Mesenchymal stem cell (in vitro differentiated cells and primary cell): ENCODE measurements at regions not wholly inside any gene's neighbourhood (a gene's known extent, or its start where the extent isn't known, plus 50 kb on each side); places are given as distances from the start of the nearest gene placed in this dataset.

Source experiments
- DNase-seq: peaks from one replicate; pipeline ENCODE4 v3.0.0-alpha.2; 2013
- H2AFZ ChIP-seq: one replicate; pipeline ENCODE4 v1.6.1; 2013; ENCODE audit warnings: low read depth, mild to moderate bottlenecking, control low read depth, inconsistent platforms, low read length, moderate library complexity
- H2AK5ac ChIP-seq: 2 replicates; pipeline ENCODE4 v1.6.1; 2013; ENCODE audit warnings: low read length, moderate library complexity, mild to moderate bottlenecking, inconsistent platforms; ENCODE audit not compliant: severe bottlenecking
- H2BK120ac ChIP-seq: one replicate; pipeline ENCODE4 v1.6.1; 2013; ENCODE audit warnings: low read depth, mild to moderate bottlenecking, inconsistent platforms, low read length, moderate library complexity
- H2BK12ac ChIP-seq, 2 experiments: one replicate each; pipeline ENCODE4 v1.6.1; 2013; ENCODE audit warnings: inconsistent platforms in 2 of 2, low read length in 2 of 2, mild to moderate bottlenecking in 2 of 2, moderate library complexity in 2 of 2, control low read depth in 1 of 2
- H2BK15ac ChIP-seq: one replicate; pipeline ENCODE4 v1.6.1; 2013; ENCODE audit warnings: mild to moderate bottlenecking, low read depth, inconsistent platforms; ENCODE audit not compliant: poor library complexity, severe bottlenecking
- H2BK5ac ChIP-seq: 2 replicates; pipeline ENCODE4 v1.6.1; 2013; ENCODE audit warnings: low read depth, mild to moderate bottlenecking, low read length, control low read depth, inconsistent platforms; ENCODE audit not compliant: poor library complexity, severe bottlenecking
- H3K14ac ChIP-seq, 2 experiments: one replicate each; pipeline ENCODE4 v1.6.1; 2013; ENCODE audit warnings: inconsistent platforms in 2 of 2, low read length in 2 of 2, control low read depth in 1 of 2, mild to moderate bottlenecking in 1 of 2, moderate library complexity in 1 of 2
- H3K18ac ChIP-seq, 2 experiments: one replicate each; pipeline ENCODE4 v1.6.1; 2013; ENCODE audit warnings: inconsistent platforms in 2 of 2, low read length in 2 of 2, control low read depth in 1 of 2, low read depth in 1 of 2, mild to moderate bottlenecking in 1 of 2
- H3K23ac ChIP-seq, 2 experiments: one replicate each; pipeline ENCODE4 v1.6.1; 2013; ENCODE audit warnings: inconsistent platforms in 2 of 2, low read length in 2 of 2, mild to moderate bottlenecking in 2 of 2, moderate library complexity in 2 of 2, control low read depth in 1 of 2
- H3K27ac ChIP-seq: 2 replicates; pipeline ENCODE4 v1.5.1; 2013; ENCODE audit warnings: mild to moderate bottlenecking, moderate library complexity, low read length, control low read depth, inconsistent platforms; ENCODE audit not compliant: poor library complexity, severe bottlenecking
- H3K27me3 ChIP-seq, 2 experiments: 2 replicates each; pipeline versions ENCODE4 v1.6.1 to v1.7.0; 2013; ENCODE audit warnings: low read length in 2 of 2, mild to moderate bottlenecking in 2 of 2, moderate library complexity in 2 of 2, control low read depth in 1 of 2, inconsistent platforms in 1 of 2; ENCODE audit not compliant: control insufficient read depth in 1 of 2, insufficient read depth in 1 of 2
- H3K36me3 ChIP-seq, 2 experiments: 2 replicates each; pipeline versions ENCODE4 v1.6.1 to v1.7.0; 2013; ENCODE audit warnings: low read length in 2 of 2, control low read depth in 1 of 2, inconsistent platforms in 1 of 2, low read depth in 1 of 2, mild to moderate bottlenecking in 1 of 2; ENCODE audit not compliant: insufficient read depth in 2 of 2, control insufficient read depth in 1 of 2
- H3K4ac ChIP-seq, 2 experiments: one replicate each; pipeline ENCODE4 v1.6.1; 2013; ENCODE audit warnings: inconsistent platforms in 2 of 2, low read length in 2 of 2, mild to moderate bottlenecking in 2 of 2, moderate library complexity in 2 of 2, control low read depth in 1 of 2, low read depth in 1 of 2
- H3K4me1 ChIP-seq: 2 replicates; pipeline ENCODE4 v1.6.1; 2013; ENCODE audit warnings: low read depth, low read length, control low read depth; ENCODE audit not compliant: control insufficient read depth, insufficient read depth
- H3K4me2 ChIP-seq: 2 replicates; pipeline ENCODE4 v1.6.1; 2013; ENCODE audit warnings: low read length, mild to moderate bottlenecking, inconsistent platforms; ENCODE audit not compliant: poor library complexity, severe bottlenecking
- H3K4me3 ChIP-seq, 2 experiments: 2 replicates each; pipeline versions ENCODE4 v1.5.1 to v1.7.0; 2013; ENCODE audit warnings: low read length in 2 of 2, mild to moderate bottlenecking in 2 of 2, control low read depth in 1 of 2, low read depth in 1 of 2; ENCODE audit not compliant: insufficient read depth in 1 of 2
- H3K79me1 ChIP-seq: replicated peaks from 2 replicates; pipeline ENCODE4 v1.6.1; 2013; ENCODE audit warnings: mild to moderate bottlenecking, control low read depth, low read length, inconsistent platforms; ENCODE audit not compliant: poor library complexity, severe bottlenecking
- H3K9ac ChIP-seq: 2 replicates; pipeline ENCODE4 v1.7.0; 2013; ENCODE audit warnings: mild to moderate bottlenecking, low read length, moderate library complexity
- H3K9me3 ChIP-seq: 2 replicates; pipeline ENCODE4 v1.7.0; 2013; ENCODE audit warnings: mild to moderate bottlenecking, low read length; ENCODE audit not compliant: control insufficient read depth
- H4K8ac ChIP-seq: one replicate; pipeline ENCODE4 v1.6.1; 2013; ENCODE audit warnings: inconsistent platforms, mild to moderate bottlenecking, low read length, moderate library complexity
- H4K91ac ChIP-seq: one replicate; pipeline ENCODE4 v1.6.1; 2013; ENCODE audit warnings: mild to moderate bottlenecking, low read length, inconsistent platforms
- WGBS: methylation state at CpG from one replicate; pipeline ENCODE4 v1.1.7; 2013; ENCODE audit warnings: mixed read lengths; 5-methylcytosine and 5-hydroxymethylcytosine counted together

GRCh38 chr3:43902415-43902814 is 211.7 kb downstream of the ABHD5 start:
- Histone ChIP-seq H4K91ac (no peak overlapping the region), H2AFZ (no peak overlapping the region), H3K27ac (no peak overlapping the region), H2BK12ac (no peak overlapping the region), H3K27me3 (no peaks in the 10 kb centered on the region), H3K79me1 (no peaks in the 10 kb centered on the region), H2BK15ac (no peak overlapping the region), H3K9ac (no peak overlapping the region), H3K23ac (no peak overlapping the region), H3K4me2 (no peak overlapping the region), H3K9me3 (peaks cover 3% of the 10 kb centered on the region), H3K4me3 (no peak overlapping the region), H3K18ac (no peak overlapping the region), H2AK5ac (no peak overlapping the region), H3K4me1 (no peaks in the 10 kb centered on the region), H2BK120ac (no peak overlapping the region), H3K36me3 (no peaks in the 10 kb centered on the region), H3K14ac (no peak overlapping the region), H3K4ac (no peak overlapping the region), H2BK5ac (no peak overlapping the region), H4K8ac (no peak overlapping the region)
- DNase-seq, result no peak
- WGBS, result no CpG with 5 or more reads among the region's 2 CpGs

GRCh38 chr3:43905157-43905556 is 214.4 kb downstream of the ABHD5 start:
- H3K4me2 ChIP-seq, result no peak overlapping the region
- DNase-seq, result no peak
- no peak overlapping the region for H2BK12ac ChIP-seq
- no peaks in the 10 kb centered on the region for H3K4me1 ChIP-seq
- no peak overlapping the region for H4K8ac ChIP-seq
- H3K36me3 ChIP-seq, result no peaks in the 10 kb centered on the region
- H3K79me1 ChIP-seq, result no peaks in the 10 kb centered on the region
- no peak overlapping the region for H2BK15ac ChIP-seq
- H3K9me3 ChIP-seq, result peaks cover 3% of the 10 kb centered on the region
- H4K91ac ChIP-seq, result no peak overlapping the region
- H3K27ac ChIP-seq, result no peak overlapping the region
- H3K23ac ChIP-seq, result no peak overlapping the region
- H3K4me3 ChIP-seq, result peak overlapping the region in 1 of 2 experiments; percentile 3
- H2AFZ ChIP-seq, result no peak overlapping the region
- no peak overlapping the region for H3K4ac ChIP-seq
- WGBS, result no CpG with 5 or more reads among the region's 1 CpG
- no peak overlapping the region for H2AK5ac ChIP-seq
- H3K18ac ChIP-seq, result no peak overlapping the region
- no peaks in the 10 kb centered on the region for H3K27me3 ChIP-seq
- no peak overlapping the region for H2BK5ac ChIP-seq
- H2BK120ac ChIP-seq, result no peak overlapping the region
- peak overlapping the region; percentile 40 for H3K9ac ChIP-seq
- H3K14ac ChIP-seq, result no peak overlapping the region

GRCh38 chr3:43906849-43907507 is 216.2 kb downstream of the ABHD5 start:
- Histone ChIP-seq H3K27me3 (no peaks in the 10 kb centered on the region), H3K27ac (no peak overlapping the region), H2AK5ac (no peak overlapping the region), H3K79me1 (no peaks in the 10 kb centered on the region), H3K18ac (no peak overlapping the region), H3K36me3 (no peaks in the 10 kb centered on the region), H2BK15ac (no peak overlapping the region), H3K23ac (no peak overlapping the region), H3K9ac (no peak overlapping the region), H3K4me2 (no peak overlapping the region), H2BK12ac (no peak overlapping the region), H3K4me3 (no peak overlapping the region), H2BK120ac (no peak overlapping the region), H3K4ac (no peak overlapping the region), H4K8ac (no peak overlapping the region), H2BK5ac (no peak overlapping the region), H3K9me3 (no peaks in the 10 kb centered on the region), H3K14ac (no peak overlapping the region), H3K4me1 (no peaks in the 10 kb centered on the region), H2AFZ (no peak overlapping the region), H4K91ac (no peak overlapping the region)
- 73% methylated on average over 8 of the region's 8 CpGs for WGBS
- no peak for DNase-seq

GRCh38 chr3:43907508-43907858 is 216.7 kb downstream of the ABHD5 start:
- no peaks in the 10 kb centered on the region for H3K79me1 ChIP-seq
- DNase-seq, result no peak
- H3K9me3 ChIP-seq, result no peaks in the 10 kb centered on the region
- no peaks in the 10 kb centered on the region for H3K27me3 ChIP-seq
- H3K18ac ChIP-seq, result no peak overlapping the region
- H3K36me3 ChIP-seq, result no peaks in the 10 kb centered on the region
- H3K4ac ChIP-seq, result no peak overlapping the region
- H3K4me2 ChIP-seq, result no peak overlapping the region
- H3K4me3 ChIP-seq, result no peak overlapping the region
- H3K4me1 ChIP-seq, result no peaks in the 10 kb centered on the region
- H2BK5ac ChIP-seq, result no peak overlapping the region
- H3K27ac ChIP-seq, result no peak overlapping the region
- H4K91ac ChIP-seq, result no peak overlapping the region
- WGBS, result no CpG with 5 or more reads among the region's 1 CpG
- no peak overlapping the region for H3K9ac ChIP-seq
- no peak overlapping the region for H2BK12ac ChIP-seq
- H2AFZ ChIP-seq, result no peak overlapping the region
- no peak overlapping the region for H2AK5ac ChIP-seq
- no peak overlapping the region for H4K8ac ChIP-seq
- H2BK15ac ChIP-seq, result no peak overlapping the region
- no peak overlapping the region for H3K14ac ChIP-seq
- no peak overlapping the region for H3K23ac ChIP-seq
- H2BK120ac ChIP-seq, result no peak overlapping the region
